NCI-H510A (cell line): ENCODE measurements at regions not wholly inside any gene's neighbourhood (a gene's known extent, or its start where the extent isn't known, plus 50 kb on each side); places are given as distances from the start of the nearest gene placed in this dataset.

Experiments used
- DNase-seq: peaks from one replicate; lab custom pipeline; 2025; lab: John Stamatoyannopoulos, UW

GRCh38 chr14:44712024-44712815, 205.1 kb upstream of the FSCB start:
- DNase-seq, result peak; percentile 1

DNA sequence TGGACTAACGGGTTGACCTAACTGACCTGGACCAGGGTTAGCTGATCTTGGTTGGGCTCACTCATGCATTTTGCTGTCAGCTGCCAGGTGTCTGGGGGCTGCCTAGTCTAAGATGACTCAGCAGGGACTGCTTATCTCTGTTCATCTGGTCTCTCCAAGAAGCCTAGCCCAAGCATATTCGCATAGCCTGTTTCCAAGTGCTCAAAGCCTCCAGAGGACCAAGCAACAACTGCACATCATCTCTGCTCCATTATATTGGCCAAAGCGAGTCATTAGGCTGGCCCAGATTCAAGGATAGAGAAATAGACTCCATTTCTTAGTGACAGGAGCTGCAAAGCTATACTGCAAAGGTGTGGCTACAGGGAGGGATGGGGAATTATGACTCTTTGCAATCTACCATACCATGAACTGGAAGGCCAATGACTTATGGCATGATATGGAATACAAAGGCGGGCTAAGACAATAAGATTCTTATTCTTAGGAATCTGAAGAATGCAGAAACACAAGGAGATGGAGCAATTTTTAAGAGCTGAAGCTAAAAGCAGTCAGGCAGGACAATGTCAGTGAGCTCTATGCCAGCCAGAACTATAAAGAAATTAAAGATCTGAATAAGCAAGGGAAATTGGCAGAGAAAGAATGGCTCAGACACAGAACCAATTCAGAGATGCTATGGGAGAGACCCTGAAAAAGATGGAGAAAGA, 194.6 kb upstream of the FSCB start:
- no peak for DNase-seq

GRCh38 chr14:44700694-44701093, 193.6 kb upstream of the FSCB start:
- DNase-seq, result no peak

DNA sequence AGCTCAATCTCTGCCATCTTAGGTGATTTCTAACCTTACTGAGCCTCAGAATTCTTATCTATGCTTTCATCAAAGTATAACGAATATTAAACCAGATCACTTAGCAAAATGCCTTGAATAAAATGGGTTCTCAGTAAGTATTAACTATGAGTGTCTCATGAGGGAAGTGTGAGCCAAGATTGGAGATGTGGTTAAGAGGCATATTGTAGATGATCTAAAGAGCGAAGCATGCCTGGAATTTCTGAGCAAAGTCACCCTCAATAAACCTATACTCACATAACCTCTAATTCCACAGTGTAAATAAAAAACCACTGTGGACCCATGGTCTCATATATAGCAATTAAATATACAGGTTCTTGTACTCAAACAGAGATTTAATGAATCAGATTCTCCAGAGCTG, 193.1 kb upstream of the FSCB start:
- DNase-seq, result no peak

DNA sequence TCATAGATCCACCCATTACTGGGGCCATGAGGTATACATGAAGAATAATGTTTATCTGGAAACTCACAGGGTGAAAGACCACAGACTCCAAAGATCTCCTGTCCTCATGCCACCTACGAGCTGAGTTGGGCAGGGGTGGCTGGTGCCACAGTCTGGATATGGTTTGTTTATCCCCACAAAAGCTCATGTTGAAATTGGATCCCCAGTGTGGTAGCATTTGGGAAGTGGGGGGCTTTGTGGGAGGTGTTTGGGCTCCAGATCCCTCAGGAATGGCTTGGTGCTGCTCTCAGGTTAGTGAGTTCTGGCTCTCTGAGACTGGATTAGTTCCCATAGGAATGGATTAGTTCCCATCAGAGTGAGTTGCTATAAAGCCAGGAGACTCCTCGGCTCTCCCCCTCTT, 192.3 kb upstream of the FSCB start:
- no peak for DNase-seq

- DNase-seq, result no peak
Observed at GRCh38 chr14:44669496-44669895, 162.4 kb upstream of the FSCB start.

DNA sequence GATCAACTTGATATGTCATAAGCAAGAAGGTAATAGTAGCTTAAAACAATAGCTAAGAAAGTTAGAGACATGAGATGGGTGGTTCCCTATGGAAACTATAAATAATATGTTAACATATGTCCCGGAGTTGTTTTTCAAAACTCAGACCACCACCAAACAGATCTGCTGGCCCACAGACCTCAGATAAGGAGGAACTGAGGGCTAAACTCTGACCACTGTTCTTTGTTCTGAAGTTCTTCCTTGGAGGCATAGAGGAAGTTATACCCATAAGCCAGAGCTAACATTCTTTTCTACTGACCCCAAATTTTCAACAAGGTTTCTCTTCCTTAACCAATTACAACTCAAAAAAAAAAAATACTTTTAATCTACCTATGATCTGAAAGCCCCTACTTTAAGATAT, 156.1 kb upstream of the FSCB start:
- no peak for DNase-seq

DNA sequence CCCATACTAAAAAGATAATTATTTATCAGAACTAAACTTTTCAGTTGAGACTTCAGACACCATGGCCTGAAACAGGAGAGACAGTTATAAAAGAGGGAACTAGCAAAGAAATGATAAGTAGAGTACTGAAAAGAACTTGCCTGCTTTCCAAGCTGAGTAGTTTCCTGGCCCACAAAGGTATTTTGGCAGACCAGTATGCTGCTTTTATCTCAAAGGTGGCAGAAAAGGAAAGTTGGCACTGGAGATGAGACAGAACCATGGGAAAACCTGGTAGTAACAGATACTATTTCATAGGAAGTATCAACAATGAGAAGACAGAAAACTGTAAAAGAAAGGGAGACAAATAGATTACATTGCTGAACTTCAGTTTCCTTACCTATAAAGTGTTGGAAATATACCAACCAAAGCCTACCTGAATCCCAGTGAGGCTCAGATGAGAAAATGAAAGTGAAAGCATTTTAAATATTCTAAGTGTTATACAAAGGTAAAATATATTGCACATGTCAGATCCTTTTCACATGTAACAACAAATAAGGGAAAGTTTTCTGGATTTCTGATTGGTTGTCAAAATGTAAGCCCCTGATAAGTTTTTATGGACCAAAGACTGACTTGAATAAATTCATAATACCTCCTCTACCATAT, 155.3 kb upstream of the FSCB start:
- no peak for DNase-seq

- DNase-seq, result no peak
Observed at GRCh38 chr14:44658389-44658696, 151.3 kb upstream of the FSCB start.

DNA sequence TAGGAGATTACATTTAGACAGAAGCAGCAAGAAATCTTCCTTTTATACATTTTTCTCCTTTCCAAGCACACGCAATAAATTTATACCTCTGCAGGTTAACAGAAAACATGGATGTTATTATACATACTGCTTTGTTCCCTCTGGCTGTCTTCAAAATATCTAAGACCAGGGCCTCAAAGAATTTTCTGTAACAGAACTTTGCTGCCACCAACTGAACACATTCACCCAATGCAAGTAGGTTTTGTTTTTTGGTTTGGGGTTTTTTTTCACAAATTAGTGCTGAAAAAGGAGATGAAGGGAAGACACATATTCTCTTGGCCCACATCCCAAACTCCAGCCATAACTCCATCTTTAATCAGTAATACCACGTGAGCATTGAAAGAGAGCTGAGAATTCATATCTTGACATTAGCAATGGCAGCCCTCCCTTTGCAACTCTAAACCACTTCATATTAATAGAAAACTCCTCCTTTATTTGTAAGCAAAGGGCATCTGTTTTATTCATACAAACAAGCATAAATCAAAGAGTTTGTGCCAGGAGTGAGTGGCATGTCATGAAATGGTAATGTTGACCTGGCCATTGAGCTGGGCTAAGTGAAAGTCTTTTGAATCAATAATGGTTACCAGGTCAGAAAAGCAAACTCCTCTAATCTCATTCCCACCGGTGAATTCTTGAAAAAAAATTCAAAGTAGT, 150.8 kb upstream of the FSCB start:
- no peak for DNase-seq

DNA sequence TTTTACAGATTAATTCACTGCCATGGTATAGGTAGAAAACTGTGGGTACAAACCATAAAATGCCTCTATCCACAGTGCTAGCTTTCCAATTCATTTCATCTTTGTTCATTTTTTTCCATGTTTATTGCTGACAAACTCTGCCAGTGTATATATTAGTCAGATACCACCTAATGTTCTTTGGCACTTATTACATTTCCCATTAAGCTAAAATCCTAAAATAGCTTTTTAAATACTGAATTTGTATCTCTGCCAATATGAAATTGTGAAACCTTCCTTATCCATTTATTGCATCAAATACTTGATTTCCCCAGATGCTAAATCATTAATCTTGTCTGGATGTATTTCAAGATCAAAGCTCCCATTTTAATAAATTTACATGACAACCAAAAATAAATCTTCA, 150.1 kb upstream of the FSCB start:
- DNase-seq, result no peak

DNA sequence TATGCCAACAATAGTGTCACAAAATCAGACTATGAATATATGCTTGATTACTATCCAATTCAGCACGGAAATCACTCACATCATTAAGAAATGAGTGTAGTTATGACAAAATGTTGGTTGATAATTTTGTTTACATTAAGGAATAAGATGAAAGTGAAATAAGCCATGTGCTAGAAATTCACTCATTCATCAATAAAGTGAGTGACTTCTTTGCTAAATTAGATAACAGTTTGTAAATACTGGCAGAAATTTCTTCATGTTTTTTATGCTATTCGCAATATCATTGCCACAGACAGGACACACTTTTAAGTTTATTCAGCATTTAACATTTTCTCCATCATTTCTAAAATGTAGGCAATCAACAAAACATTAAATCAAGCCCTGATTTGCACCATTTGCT, 147.5 kb upstream of the FSCB start:
- DNase-seq, result no peak

- no peak for DNase-seq
Observed at GRCh38 chr14:44653641-44654040, 146.6 kb upstream of the FSCB start.

GRCh38 chr14:44652640-44653039, 145.6 kb upstream of the FSCB start:
- no peak for DNase-seq

DNA sequence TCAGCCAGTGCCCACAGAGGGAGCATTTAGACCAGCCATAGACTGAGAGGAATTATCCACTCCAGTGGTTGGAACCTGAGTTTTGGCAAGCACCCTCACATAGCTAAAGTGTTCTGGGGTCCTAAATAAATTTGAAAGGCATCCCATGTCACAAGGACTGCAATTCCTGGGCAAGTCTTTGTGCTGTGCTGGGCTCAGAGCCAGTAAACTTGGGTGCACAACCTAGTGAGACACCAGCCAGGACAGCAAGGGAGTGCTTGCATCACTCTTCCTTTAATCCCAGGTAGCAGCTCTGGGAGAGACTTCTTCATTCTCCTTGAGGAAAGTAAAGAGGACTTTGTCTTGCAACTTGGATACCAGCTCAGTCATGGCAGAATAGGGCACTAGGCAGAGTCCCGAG, 142.0 kb upstream of the FSCB start:
- DNase-seq, result no peak

DNA sequence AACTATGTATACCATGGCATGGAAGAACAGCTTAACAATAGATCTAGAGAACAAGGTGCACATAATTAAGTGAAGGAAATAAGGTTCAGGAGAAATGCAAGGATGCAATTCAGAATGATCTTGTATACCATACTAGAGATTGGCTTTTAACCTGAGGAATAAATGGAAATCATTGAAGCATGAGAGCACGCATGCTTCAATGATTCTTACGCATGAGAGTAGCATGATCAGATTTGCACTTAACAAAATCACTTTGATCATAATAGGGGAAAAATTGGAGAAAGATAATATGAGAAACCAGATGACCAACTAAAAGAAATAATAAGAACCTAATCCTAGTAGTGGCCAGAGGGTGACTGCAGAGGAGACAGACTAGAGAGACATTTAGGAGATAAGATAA, 133.3 kb upstream of the FSCB start:
- no peak for DNase-seq

DNA sequence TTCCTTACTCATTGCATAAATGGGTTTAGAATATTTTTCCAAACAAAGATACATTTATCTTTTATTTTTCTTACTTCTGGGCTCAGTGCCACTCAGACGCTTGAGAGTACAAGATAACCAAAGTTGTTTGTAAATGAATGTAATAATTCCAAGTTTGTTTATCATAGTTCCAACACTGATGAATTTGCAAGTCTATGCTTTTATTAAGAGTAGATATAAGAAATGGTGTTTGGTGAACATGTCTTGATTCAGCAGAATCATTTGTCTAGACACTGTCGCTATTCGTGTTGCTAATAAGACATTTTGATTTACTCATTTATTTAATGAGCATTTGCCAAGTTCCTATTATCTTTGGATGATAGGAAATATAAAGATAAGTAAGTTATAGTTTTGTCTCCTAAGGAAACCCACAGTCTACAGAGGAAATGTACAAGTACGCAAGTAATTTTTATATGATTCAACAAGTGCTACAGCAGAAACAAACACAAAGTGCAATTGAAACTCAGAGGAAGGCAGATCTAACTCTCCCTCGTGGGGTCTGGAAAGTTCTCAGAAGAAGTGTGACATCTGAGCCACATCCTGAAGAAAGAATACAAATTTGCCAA, 132.8 kb upstream of the FSCB start:
- no peak for DNase-seq

GRCh38 chr14:44634692-44635091, 127.6 kb upstream of the FSCB start:
- no peak for DNase-seq

- DNase-seq, result no peak
Observed at GRCh38 chr14:44626423-44626822, 119.3 kb upstream of the FSCB start.

GRCh38 chr14:44625098-44625497, 118.0 kb upstream of the FSCB start:
- no peak for DNase-seq

DNA sequence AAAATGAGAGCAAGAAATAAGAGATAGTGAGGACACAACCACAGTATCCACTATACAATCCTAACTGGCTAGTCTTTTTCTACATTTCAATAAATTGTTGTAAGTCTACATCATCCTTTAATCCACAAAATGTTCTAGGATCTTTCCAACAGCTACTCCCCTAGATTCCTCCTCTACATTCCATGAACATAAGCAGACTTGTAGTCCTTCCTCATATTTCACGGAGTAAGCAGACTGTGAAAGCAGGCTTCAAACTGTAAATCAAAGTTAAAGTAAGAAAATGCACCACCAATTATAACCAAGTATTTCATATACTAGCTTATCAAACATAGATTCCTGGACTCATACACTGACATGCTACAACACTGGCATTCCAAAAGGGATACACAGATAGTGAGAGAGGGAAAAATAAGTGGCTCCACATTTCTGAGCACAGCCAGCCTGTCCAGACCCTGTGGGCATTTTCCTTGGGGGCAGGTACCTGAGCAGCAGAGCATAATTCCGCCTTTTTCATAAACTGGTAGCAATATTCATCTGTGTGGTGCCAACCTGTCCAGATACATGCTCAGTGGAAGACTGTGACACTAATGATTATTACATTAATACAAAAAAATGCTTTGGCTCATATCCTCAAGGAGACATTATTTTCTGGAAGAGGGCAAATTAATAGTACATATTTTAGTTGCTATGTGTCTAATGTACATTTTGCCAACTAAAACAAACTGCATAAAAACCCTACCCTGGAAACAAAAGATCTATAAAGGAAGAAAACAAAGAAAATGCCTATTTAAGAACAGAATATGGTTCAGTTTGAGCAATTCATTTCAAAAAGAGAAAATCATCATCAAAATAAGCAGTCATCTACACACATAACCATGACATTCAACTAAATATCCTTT, 113.3 kb upstream of the FSCB start:
- DNase-seq, result no peak
